Ammon's horn (tissue), 1 donor: ENCODE measurements at regions not wholly inside any gene's neighbourhood (a gene's known extent, or its start where the extent isn't known, plus 50 kb on each side); places are given as distances from the start of the nearest gene placed in this dataset.
"Not testable (repeated sequence)": the region's sequence is repeated elsewhere in the genome, so short reads cannot be mapped to it uniquely, and the experiment has no call there.

Experiments used
- DNase-seq: peaks from one replicate; pipeline ENCODE4 v3.0.0-alpha.2; 2016; ENCODE audit warnings: low spot score

GRCh38 chr10:127610816-127611215 is 61.7 kb downstream of the NPS start:
- no peak for DNase-seq

- DNase-seq = no peak
Measured at GRCh38 chr10:127614484-127615017, 65.4 kb downstream of the NPS start.

GRCh38 chr10:127618797-127619196 is 69.7 kb downstream of the NPS start:
- DNase-seq = peak; percentile 40

GRCh38 chr10:127619546-127620325 is 70.6 kb downstream of the NPS start:
- peak; percentile 97 for DNase-seq

GRCh38 chr10:127635882-127636281 is 86.8 kb downstream of the NPS start:
- DNase-seq = no peak

- DNase-seq = no peak
Measured at GRCh38 chr10:127648885-127649284, 88.1 kb upstream of the FOXI2 start.

- DNase-seq = no peak
Measured at GRCh38 chr10:127649642-127650041, 87.3 kb upstream of the FOXI2 start.

- no peak for DNase-seq
Measured at GRCh38 chr10:127657056-127657455, 79.9 kb upstream of the FOXI2 start.

- not testable (repeated sequence) for DNase-seq
Measured at GRCh38 chr10:127676430-127676829, 60.6 kb upstream of the FOXI2 start.

- DNase-seq = no peak
Measured at GRCh38 chr10:127678091-127678490, 58.9 kb upstream of the FOXI2 start.

- no peak for DNase-seq
Measured at GRCh38 chr10:127679642-127680255, 57.2 kb upstream of the FOXI2 start.
